GM12874 (cell line): ENCODE measurements at regions not wholly inside any gene's neighbourhood (a gene's known extent, or its start where the extent isn't known, plus 50 kb on each side); places are given as distances from the start of the nearest gene placed in this dataset.

ENCODE experiments used
- TF ChIP-seq, protein P1 (sequence below): IDR thresholded peaks from 2 replicates; pipeline ENCODE4 v1.5.1; 2011; ENCODE audit warnings: low read depth, mild to moderate bottlenecking, control low read depth, low read length, moderate library complexity; ENCODE audit not compliant: insufficient read depth

DNA sequence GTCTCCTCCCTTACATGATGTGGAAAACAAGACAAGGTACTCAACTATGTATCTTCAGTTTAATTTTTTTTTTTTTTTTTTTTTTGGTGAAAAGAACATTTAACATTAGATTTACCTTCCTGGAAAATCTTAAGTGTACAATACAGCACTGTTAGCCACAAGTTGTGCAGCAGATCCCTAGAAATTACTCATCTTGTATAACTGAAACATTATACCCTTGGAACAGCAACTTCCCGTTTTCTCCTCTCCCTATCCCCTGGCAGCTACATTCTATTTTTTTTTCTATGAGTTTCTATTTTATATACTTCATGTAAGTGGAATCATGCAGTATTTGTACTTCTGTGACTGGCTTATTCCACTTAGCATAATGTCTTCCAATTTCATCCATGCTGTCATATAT is 421.9 kb upstream of the FTMT start:
- TF ChIP-seq, protein P1, sequence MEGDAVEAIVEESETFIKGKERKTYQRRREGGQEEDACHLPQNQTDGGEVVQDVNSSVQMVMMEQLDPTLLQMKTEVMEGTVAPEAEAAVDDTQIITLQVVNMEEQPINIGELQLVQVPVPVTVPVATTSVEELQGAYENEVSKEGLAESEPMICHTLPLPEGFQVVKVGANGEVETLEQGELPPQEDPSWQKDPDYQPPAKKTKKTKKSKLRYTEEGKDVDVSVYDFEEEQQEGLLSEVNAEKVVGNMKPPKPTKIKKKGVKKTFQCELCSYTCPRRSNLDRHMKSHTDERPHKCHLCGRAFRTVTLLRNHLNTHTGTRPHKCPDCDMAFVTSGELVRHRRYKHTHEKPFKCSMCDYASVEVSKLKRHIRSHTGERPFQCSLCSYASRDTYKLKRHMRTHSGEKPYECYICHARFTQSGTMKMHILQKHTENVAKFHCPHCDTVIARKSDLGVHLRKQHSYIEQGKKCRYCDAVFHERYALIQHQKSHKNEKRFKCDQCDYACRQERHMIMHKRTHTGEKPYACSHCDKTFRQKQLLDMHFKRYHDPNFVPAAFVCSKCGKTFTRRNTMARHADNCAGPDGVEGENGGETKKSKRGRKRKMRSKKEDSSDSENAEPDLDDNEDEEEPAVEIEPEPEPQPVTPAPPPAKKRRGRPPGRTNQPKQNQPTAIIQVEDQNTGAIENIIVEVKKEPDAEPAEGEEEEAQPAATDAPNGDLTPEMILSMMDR = no peak

- TF ChIP-seq, protein P1 = no peak
These were observed 421.1 kb upstream of the FTMT start for GRCh38 chr5:121430538-121430937.

DNA sequence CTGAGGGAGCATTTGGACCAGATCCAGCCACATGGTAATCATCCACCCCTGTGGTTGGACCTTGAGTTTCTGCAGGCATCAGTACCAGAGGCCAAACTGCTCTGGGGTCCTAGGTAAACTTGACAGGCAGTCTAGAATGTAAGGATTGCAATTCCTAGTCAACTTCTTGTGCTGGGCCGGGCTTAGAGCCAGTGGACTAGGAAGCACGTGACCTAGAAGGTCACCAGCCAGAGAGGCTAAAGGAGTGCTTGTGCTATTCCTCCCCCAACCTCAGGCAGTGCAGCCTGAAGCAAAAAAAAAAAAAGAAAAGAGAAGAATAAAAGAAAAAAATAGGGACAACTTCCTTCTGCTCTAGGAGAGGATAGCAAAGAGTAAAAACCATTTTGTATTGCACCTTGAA is 406.2 kb upstream of the FTMT start:
- TF ChIP-seq, protein P1 = no peak

DNA sequence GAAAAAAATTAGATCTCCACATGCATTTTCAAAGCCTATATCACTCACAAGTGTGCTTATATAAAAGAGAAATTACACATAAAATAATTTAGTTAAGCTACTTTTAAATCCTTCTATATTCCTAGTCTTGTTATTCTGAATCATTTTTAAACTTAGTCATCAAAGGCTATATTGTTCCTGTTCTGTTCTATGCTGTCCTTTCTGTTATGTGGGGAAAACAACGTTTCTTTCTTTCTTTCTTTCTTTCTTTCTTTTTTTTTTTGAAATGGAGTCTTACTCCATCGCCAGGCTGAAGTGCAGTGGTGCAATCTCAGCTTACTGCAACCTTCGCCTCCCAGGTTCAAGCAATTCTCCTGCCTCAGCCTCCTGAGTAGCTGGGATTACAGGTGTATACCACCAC is 389.2 kb upstream of the FTMT start:
- TF ChIP-seq, protein P1 = no peak

GRCh38 chr5:121478636-121479035 is 373.0 kb upstream of the FTMT start:
- TF ChIP-seq, protein P1 = no peak

DNA sequence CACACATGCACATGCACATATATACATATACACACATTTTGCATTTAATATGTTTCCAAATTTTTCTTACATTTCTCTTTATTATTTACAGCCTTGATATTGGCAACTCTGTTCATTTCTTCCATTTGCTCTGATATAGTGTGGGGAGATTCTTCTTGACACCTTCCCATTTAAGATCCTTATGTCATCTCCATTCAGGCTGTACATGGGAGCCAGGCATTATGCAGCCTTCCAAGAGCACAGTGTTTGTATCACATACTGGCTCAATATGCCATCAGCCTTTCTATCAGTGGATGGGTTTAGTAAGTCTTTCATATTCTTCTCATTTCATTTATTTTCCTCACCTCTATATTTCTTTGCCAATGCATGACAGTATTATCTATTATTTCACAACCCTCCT is 372.3 kb upstream of the FTMT start:
- TF ChIP-seq, protein P1 = no peak

DNA sequence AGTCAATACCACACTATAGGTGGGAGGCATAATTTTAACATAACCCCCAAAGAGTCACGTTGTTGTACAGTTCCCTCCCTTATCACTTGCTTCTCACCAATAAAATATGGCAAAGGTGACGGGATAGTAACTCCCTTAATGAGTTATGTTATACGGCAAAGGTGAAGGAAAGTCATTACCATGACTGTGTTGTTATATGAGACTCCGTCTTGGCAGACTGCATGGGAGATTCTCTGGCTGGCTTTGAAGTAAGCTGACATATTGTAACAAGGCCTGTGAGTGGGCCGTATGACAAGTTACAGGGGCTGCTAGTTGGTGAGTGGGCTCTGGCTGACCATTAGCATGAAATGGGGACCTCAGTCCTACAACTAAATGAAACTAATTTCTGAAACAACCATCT is 366.4 kb upstream of the FTMT start:
- TF ChIP-seq, protein P1 = no peak

DNA sequence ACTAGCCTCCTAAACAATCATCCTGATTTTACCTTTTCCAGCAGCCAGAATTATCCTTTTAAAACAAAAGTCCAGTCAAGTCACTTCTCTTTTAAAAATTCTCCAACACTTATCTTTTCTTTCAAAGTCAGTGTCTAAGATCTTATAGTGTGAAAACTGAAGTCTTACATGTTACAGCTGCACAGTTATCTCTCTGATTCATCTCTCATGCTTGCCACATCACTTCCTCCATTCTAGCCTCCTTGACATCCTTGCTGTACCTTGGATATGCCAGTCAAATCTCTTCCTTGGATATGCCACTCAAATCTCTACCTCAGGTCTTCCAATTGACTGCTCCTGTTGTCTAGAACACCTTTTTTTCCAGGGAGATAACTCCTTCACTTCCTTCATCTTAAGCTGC is 361.7 kb upstream of the FTMT start:
- TF ChIP-seq, protein P1 = no peak
